Epithelial cell of prostate (primary cell): ENCODE measurements at regions not wholly inside any gene's neighbourhood (a gene's known extent, or its start where the extent isn't known, plus 50 kb on each side); places are given as distances from the start of the nearest gene placed in this dataset.
"Not testable (repeated sequence)": the region's sequence is repeated elsewhere in the genome, so short reads cannot be mapped to it uniquely, and the experiment has no call there.

Source experiments
- DNase-seq: peaks from one replicate; pipeline ENCODE4 v3.0.0-alpha.2; 2011; ENCODE audit warnings: low read depth, low spot score
- H3K27ac ChIP-seq: fragments of 450-650 bp; 2 replicates; pipeline ENCODE4 v1.5.1; 2017; ENCODE audit warnings: mild to moderate bottlenecking

GRCh38 chr10:35937546-35937945 lies 295.4 kb upstream of the FZD8 start:
- DNase-seq: no peak

GRCh38 chr10:35934642-35934995 lies 292.5 kb upstream of the FZD8 start:
- no peak overlapping the region for H3K27ac ChIP-seq
- DNase-seq: no peak

More at GRCh38 chr10:35937546-35937945, 295.4 kb upstream of the FZD8 start:
- H3K27ac ChIP-seq: no peak overlapping the region

- H3K27ac ChIP-seq: no peak overlapping the region
- no peak for DNase-seq
These were observed 292.0 kb upstream of the FZD8 start for GRCh38 chr10:35933940-35934641.

- H3K27ac ChIP-seq: no peak overlapping the region
- DNase-seq: no peak
These were observed 291.4 kb upstream of the FZD8 start for GRCh38 chr10:35933491-35933890.

GRCh38 chr10:35929962-35930361 lies 287.9 kb upstream of the FZD8 start:
- not testable (repeated sequence) for H3K27ac ChIP-seq, DNase-seq

- no peak overlapping the region for H3K27ac ChIP-seq
- DNase-seq: no peak
These were observed 286.7 kb upstream of the FZD8 start for GRCh38 chr10:35928748-35929147.

GRCh38 chr10:35927990-35928488 lies 285.9 kb upstream of the FZD8 start:
- DNase-seq: no peak
- no peak overlapping the region for H3K27ac ChIP-seq

GRCh38 chr10:35927341-35927740 lies 285.2 kb upstream of the FZD8 start:
- no peak overlapping the region for H3K27ac ChIP-seq
- DNase-seq: no peak

- DNase-seq: no peak
- H3K27ac ChIP-seq: no peak overlapping the region
These were observed 284.8 kb upstream of the FZD8 start for GRCh38 chr10:35926846-35927245.

GRCh38 chr10:35925493-35925892 lies 283.4 kb upstream of the FZD8 start:
- H3K27ac ChIP-seq: no peak overlapping the region
- DNase-seq: no peak

- DNase-seq: no peak
- no peak overlapping the region for H3K27ac ChIP-seq
These were observed 282.7 kb upstream of the FZD8 start for GRCh38 chr10:35924759-35925158.

- no peak overlapping the region for H3K27ac ChIP-seq
- no peak for DNase-seq
These were observed 280.9 kb upstream of the FZD8 start for GRCh38 chr10:35922876-35923600.

- DNase-seq: no peak
These were observed 279.8 kb upstream of the FZD8 start for GRCh38 chr10:35921866-35922350.

GRCh38 chr10:35916791-35917190 lies 274.7 kb upstream of the FZD8 start:
- no peak for DNase-seq
- no peak overlapping the region for H3K27ac ChIP-seq

More at GRCh38 chr10:35921866-35922350, 279.8 kb upstream of the FZD8 start:
- no peak overlapping the region for H3K27ac ChIP-seq

- no peak for DNase-seq
- H3K27ac ChIP-seq: peak overlapping the region; percentile 61
These were observed 271.5 kb upstream of the FZD8 start for GRCh38 chr10:35913628-35914027.

- DNase-seq: no peak
- H3K27ac ChIP-seq: peak overlapping the region; percentile 61
These were observed 270.8 kb upstream of the FZD8 start for GRCh38 chr10:35912615-35913569.

GRCh38 chr10:35911954-35912353 lies 269.9 kb upstream of the FZD8 start:
- no peak overlapping the region for H3K27ac ChIP-seq
- DNase-seq: no peak

- DNase-seq: no peak
- peak overlapping the region; percentile 71 for H3K27ac ChIP-seq
These were observed 269.1 kb upstream of the FZD8 start for GRCh38 chr10:35911233-35911632.

GRCh38 chr10:35910234-35910633 lies 268.1 kb upstream of the FZD8 start:
- H3K27ac ChIP-seq: peak overlapping the region; percentile 71
- DNase-seq: peak; percentile 37

GRCh38 chr10:35909121-35909720 lies 267.1 kb upstream of the FZD8 start:
- H3K27ac ChIP-seq: peak overlapping the region; percentile 71
- DNase-seq: no peak
